Stimulated activated memory B cell treated with anti-CD40 and anti-IgM and Interleukin-4, amounts not matched to agents 10 μg/mL and 1 μg/mL and 100 μg/mL, for 72 hours (primary cell): ENCODE measurements at regions not wholly inside any gene's neighbourhood (a gene's known extent, or its start where the extent isn't known, plus 50 kb on each side); places are given as distances from the start of the nearest gene placed in this dataset.

ENCODE experiments used
- ATAC-seq: fragments of 150-1000 bp; cut with Tn5 transposase; 2 replicates; pipeline ENCODE4 v1.10.0; 2021
- H3K27ac Mint-ChIP-seq: one replicate; pipeline ENCODE4 v1.8.0; 2022; ENCODE audit warnings: mild to moderate bottlenecking, mixed read lengths
- H3K27me3 Mint-ChIP-seq: one replicate; pipeline ENCODE4 v1.8.0; 2022; ENCODE audit warnings: mixed read lengths
- H3K36me3 Mint-ChIP-seq: one replicate; pipeline ENCODE4 v1.8.0; 2022; ENCODE audit warnings: mixed read lengths
- H3K4me1 Mint-ChIP-seq: one replicate; pipeline ENCODE4 v1.8.0; 2022; ENCODE audit warnings: mixed read lengths
- H3K4me3 Mint-ChIP-seq: one replicate; pipeline ENCODE4 v1.8.0; 2022; ENCODE audit warnings: mild to moderate bottlenecking, moderate library complexity, mixed read lengths
- H3K9me3 Mint-ChIP-seq: one replicate; pipeline ENCODE4 v1.8.0; 2022; ENCODE audit warnings: mixed read lengths

DNA sequence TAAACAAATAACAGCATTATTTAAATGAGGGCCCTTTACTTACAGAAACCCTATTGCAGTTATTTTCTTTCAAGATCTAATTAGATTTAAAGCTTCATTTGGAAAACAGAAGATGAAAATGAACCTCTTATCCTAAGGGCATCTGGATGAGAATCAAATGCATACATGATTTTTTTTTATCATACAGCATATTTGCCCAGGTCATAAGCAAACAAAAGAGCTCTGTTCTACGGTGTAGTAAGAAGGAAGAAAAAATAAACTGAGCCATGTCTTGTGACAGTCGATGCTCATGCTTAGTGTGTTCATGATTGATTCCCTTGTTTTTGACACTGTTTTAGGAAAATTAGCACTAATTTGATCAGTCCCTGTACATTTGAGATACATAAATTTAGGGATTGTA, 202.6 kb upstream of the RNF32 start:
- Mint-ChIP-seq H3K27ac (no peak overlapping the region), H3K4me1 (no peaks in the 10 kb centered on the region)
- no peak for ATAC-seq

GRCh38 chr7:156437021-156437614, 203.5 kb upstream of the RNF32 start:
- no peak for ATAC-seq
- H3K27me3 Mint-ChIP-seq = peaks cover 31% of the 10 kb centered on the region
- H3K4me3 Mint-ChIP-seq = no peak overlapping the region
- H3K4me1 Mint-ChIP-seq = no peaks in the 10 kb centered on the region
- H3K36me3 Mint-ChIP-seq = no peaks in the 10 kb centered on the region
- H3K9me3 Mint-ChIP-seq = no peaks in the 10 kb centered on the region
- H3K27ac Mint-ChIP-seq = no peak overlapping the region

More for the DNA sequence above, 202.6 kb upstream of the RNF32 start:
- H3K9me3 Mint-ChIP-seq = no peaks in the 10 kb centered on the region
- H3K4me3 Mint-ChIP-seq = no peak overlapping the region
- H3K27me3 Mint-ChIP-seq = peaks cover 31% of the 10 kb centered on the region
- no peaks in the 10 kb centered on the region for H3K36me3 Mint-ChIP-seq

DNA sequence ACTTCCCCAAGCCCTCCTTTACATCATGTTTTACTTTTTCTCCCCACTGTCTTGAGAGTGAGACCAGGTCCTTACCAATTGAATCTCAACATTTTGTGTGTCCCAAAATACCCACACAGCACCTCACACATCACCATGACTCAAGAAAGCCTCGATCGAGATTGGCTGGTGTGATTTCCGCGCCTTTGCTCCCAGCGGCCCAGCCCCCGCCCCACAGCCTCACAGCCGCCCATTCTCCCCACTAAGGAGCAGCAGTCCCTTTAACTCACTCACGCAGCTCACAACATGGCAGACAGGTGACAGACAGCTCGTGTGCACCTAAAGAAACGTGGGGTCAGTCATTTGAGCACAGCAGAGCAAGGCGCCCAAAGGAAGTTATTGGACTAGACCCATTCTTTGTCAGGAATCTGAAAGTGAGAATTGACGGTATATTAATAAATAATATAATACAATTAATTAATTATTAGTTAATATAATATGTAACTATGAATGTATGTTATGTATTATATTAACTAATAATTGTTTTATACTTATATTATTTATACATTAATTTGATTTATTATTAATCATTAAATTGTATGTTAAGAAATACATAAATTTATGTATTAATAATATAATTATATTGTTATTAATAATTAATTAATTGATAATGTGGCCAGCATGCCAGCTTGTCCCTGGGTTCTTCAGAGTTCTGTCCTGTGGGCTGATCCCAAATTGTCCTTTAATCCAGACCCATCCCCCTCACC, 204.9 kb upstream of the RNF32 start:
- no peak for ATAC-seq
- H3K4me3 Mint-ChIP-seq = no peak overlapping the region
- H3K27me3 Mint-ChIP-seq = peaks cover 27% of the 10 kb centered on the region
- H3K4me1 Mint-ChIP-seq = no peaks in the 10 kb centered on the region
- no peaks in the 10 kb centered on the region for H3K9me3 Mint-ChIP-seq
- no peaks in the 10 kb centered on the region for H3K36me3 Mint-ChIP-seq
- H3K27ac Mint-ChIP-seq = no peak overlapping the region

DNA sequence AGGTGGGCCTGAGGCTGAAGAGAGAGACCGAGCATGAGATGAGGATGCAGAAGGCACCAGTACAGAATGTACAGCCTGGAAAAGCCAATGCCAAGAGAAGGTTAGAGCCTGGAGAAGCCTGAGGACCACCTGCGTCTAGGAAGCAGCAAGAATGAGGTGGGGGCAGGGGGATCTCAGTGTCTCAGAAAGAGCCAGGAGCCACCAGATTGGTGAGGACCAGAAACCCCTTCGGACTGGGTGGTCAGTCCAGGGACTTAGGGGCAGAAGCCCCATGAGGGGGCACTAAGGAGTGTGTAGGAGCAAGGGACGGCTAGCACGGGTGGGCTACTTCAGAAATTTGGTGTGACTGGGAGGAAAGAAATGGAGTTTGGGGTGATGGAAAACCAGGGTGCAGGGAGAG, 205.9 kb upstream of the RNF32 start:
- ATAC-seq = no peak
- H3K4me1 Mint-ChIP-seq = no peaks in the 10 kb centered on the region
- peaks cover 21% of the 10 kb centered on the region for H3K27me3 Mint-ChIP-seq
- H3K9me3 Mint-ChIP-seq = no peaks in the 10 kb centered on the region
- H3K27ac Mint-ChIP-seq = no peak overlapping the region
- H3K36me3 Mint-ChIP-seq = no peaks in the 10 kb centered on the region
- no peak overlapping the region for H3K4me3 Mint-ChIP-seq

- Mint-ChIP-seq H3K36me3 (no peaks in the 10 kb centered on the region), H3K27me3 (peaks cover 25% of the 10 kb centered on the region), H3K4me1 (no peaks in the 10 kb centered on the region), H3K4me3 (no peak overlapping the region), H3K27ac (no peak overlapping the region), H3K9me3 (no peaks in the 10 kb centered on the region)
- no peak for ATAC-seq
Measured at GRCh38 chr7:156432018-156432417, 208.6 kb upstream of the RNF32 start.

DNA sequence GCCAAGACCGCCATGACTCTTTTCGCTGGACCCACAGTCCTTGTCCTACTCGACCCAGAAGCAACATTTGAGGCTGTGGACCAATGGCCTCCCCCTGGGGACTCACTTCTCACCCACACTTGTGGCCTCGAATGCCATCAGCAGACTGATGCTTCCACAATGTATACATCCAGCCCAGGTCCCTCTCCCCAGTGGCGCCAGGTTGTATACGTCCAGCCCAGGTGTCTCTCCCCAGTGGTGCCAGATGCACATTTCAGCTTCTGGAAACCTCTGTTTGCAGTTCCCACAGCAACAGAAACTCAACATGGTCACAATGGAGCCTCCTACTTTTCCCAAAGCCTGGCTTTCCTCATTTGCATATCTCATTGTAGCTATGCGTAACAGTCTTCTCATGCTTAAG, 210.5 kb upstream of the RNF32 start:
- H3K36me3 Mint-ChIP-seq = no peaks in the 10 kb centered on the region
- no peak for ATAC-seq
- H3K27me3 Mint-ChIP-seq = peaks cover 37% of the 10 kb centered on the region
- H3K4me1 Mint-ChIP-seq = no peaks in the 10 kb centered on the region
- H3K27ac Mint-ChIP-seq = no peak overlapping the region
- no peaks in the 10 kb centered on the region for H3K9me3 Mint-ChIP-seq
- H3K4me3 Mint-ChIP-seq = no peak overlapping the region

DNA sequence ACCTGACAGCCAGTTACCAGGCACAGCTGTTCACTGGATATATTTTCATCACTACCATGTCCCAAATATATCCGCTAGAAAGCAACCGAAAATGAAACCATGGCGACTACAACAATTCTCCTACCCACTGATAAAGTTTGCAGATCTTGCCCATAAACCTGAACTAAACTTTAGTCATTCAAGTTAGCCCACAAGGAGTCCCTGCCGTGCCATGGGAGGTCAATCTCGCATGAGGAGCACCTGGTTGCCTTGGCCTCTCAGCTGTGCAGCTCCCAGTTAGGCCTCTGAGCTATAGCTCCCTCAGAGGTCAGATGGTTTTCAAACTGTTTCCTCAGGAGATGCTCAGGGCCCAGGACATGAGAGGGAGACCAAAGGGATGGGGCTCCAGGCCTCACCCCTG, 211.1 kb upstream of the RNF32 start:
- H3K36me3 Mint-ChIP-seq = no peaks in the 10 kb centered on the region
- no peak overlapping the region for H3K27ac Mint-ChIP-seq
- no peak for ATAC-seq
- peaks cover 41% of the 10 kb centered on the region for H3K27me3 Mint-ChIP-seq
- H3K4me1 Mint-ChIP-seq = no peaks in the 10 kb centered on the region
- H3K4me3 Mint-ChIP-seq = no peak overlapping the region
- no peaks in the 10 kb centered on the region for H3K9me3 Mint-ChIP-seq

DNA sequence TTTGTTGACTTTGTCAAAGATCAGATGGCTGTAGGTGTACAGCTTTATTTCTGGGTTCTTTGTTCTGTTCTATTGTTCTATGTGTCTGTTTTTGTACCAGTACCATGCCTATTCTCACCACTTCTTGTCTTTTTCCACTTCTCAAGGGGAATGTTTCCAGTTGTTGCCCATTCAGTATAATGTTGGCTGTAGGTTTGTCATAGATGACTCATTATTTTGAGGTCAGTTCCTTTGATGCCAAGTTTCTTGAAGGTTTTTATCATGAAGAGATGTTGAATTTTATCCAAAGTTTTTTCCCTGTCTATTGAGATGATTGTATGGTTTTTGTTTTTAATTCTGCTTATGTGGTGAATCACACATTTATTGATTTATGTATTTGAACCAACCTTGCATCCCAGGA, 216.7 kb upstream of the RNF32 start:
- H3K4me3 Mint-ChIP-seq = no peak overlapping the region
- peaks cover 12% of the 10 kb centered on the region for H3K9me3 Mint-ChIP-seq
- no peaks in the 10 kb centered on the region for H3K36me3 Mint-ChIP-seq
- H3K27ac Mint-ChIP-seq = no peak overlapping the region
- H3K27me3 Mint-ChIP-seq = peaks cover 39% of the 10 kb centered on the region
- H3K4me1 Mint-ChIP-seq = no peaks in the 10 kb centered on the region
- no peak for ATAC-seq

DNA sequence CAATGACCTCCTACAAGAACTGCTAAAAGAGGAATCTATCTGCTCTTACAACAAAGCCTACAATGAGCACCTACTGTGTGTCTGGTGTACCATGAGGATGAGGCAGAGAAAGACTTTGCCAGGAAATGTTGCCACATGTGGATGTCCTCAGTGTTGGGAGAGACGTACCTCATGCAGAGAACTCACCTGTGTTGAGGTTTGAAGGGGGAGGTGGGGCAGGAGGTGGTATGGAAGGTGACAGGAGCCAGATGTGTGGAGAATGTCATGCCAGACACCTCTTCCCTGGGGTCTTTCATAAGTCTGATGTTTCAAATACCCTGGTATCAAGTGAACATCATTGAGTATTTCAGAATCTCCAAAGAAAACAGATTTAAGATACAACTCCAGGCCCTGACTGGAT, 220.1 kb upstream of the RNF32 start:
- H3K27ac Mint-ChIP-seq = no peak overlapping the region
- ATAC-seq = no peak
- peaks cover 12% of the 10 kb centered on the region for H3K9me3 Mint-ChIP-seq
- H3K36me3 Mint-ChIP-seq = no peaks in the 10 kb centered on the region
- H3K27me3 Mint-ChIP-seq = peaks cover 39% of the 10 kb centered on the region
- H3K4me3 Mint-ChIP-seq = no peak overlapping the region
- H3K4me1 Mint-ChIP-seq = no peaks in the 10 kb centered on the region

- H3K4me3 Mint-ChIP-seq = no peak overlapping the region
- no peak for ATAC-seq
- H3K27ac Mint-ChIP-seq = no peak overlapping the region
- no peaks in the 10 kb centered on the region for H3K36me3 Mint-ChIP-seq
- H3K27me3 Mint-ChIP-seq = peaks cover 37% of the 10 kb centered on the region
- H3K4me1 Mint-ChIP-seq = no peaks in the 10 kb centered on the region
- H3K9me3 Mint-ChIP-seq = peaks cover 12% of the 10 kb centered on the region
Measured at GRCh38 chr7:156419782-156420181, 220.8 kb upstream of the RNF32 start.

DNA sequence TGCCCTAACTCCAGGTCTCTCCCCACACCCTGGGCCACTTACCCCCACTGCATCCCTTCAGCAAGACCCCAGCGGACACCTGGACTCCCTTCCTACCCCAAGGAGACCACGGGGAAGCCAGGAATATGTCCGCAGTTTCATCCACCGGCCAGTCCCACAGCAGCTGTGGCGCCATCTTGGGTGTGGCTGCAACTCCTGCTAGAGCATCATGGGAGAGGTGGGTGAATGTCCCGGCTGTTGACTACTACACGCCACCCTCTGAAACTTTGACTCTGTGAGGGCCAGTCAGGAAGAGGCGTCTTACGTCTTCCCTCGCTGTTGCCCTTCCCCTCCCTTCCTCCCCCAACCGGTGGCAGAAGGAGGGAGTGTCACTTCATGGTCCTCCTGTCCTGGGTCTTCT, 238.3 kb upstream of the RNF32 start:
- H3K4me1 Mint-ChIP-seq = no peaks in the 10 kb centered on the region
- H3K36me3 Mint-ChIP-seq = no peaks in the 10 kb centered on the region
- H3K27ac Mint-ChIP-seq = no peak overlapping the region
- ATAC-seq = no peak
- no peaks in the 10 kb centered on the region for H3K9me3 Mint-ChIP-seq
- H3K27me3 Mint-ChIP-seq = peaks cover 8% of the 10 kb centered on the region
- no peak overlapping the region for H3K4me3 Mint-ChIP-seq

DNA sequence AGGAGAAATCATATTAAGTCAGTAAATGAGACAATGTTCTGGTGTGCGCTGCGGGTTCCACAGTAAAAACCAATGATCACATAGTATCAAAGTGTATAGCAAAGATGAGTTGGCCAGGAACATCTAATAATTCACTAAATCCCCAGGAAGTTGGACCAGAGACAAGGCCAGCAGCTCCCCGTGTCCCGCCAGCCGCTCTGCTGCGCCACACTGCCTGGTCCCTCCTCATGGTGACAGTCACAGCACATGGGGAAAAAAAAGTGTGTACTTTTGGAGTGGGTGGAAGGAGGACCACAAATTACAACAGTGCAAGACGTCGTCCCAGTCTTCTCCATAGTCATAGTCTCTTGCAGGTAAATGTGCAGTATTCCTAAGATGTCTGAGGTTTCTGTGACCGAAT, 239.0 kb upstream of the RNF32 start:
- ATAC-seq = no peak
- Mint-ChIP-seq H3K4me3 (no peak overlapping the region), H3K9me3 (no peaks in the 10 kb centered on the region), H3K4me1 (no peaks in the 10 kb centered on the region), H3K27ac (no peak overlapping the region), H3K27me3 (peaks cover 8% of the 10 kb centered on the region), H3K36me3 (no peaks in the 10 kb centered on the region)

GRCh38 chr7:156400046-156400445, 240.5 kb upstream of the RNF32 start:
- no peak for ATAC-seq
- no peak overlapping the region for H3K27ac Mint-ChIP-seq
- no peaks in the 10 kb centered on the region for H3K9me3 Mint-ChIP-seq
- no peak overlapping the region for H3K4me3 Mint-ChIP-seq
- H3K27me3 Mint-ChIP-seq = peaks cover 8% of the 10 kb centered on the region
- H3K36me3 Mint-ChIP-seq = no peaks in the 10 kb centered on the region
- no peaks in the 10 kb centered on the region for H3K4me1 Mint-ChIP-seq

GRCh38 chr7:156397249-156397648, 243.3 kb upstream of the RNF32 start:
- no peaks in the 10 kb centered on the region for H3K36me3 Mint-ChIP-seq
- no peak overlapping the region for H3K4me3 Mint-ChIP-seq
- H3K27me3 Mint-ChIP-seq = peaks cover 8% of the 10 kb centered on the region
- peaks cover under 1% of the 10 kb centered on the region for H3K9me3 Mint-ChIP-seq
- ATAC-seq = no peak
- H3K4me1 Mint-ChIP-seq = no peaks in the 10 kb centered on the region
- no peak overlapping the region for H3K27ac Mint-ChIP-seq

- Mint-ChIP-seq H3K4me3 (no peak overlapping the region), H3K9me3 (peaks cover 14% of the 10 kb centered on the region), H3K36me3 (no peaks in the 10 kb centered on the region), H3K27ac (no peak overlapping the region), H3K27me3 (peaks cover 26% of the 10 kb centered on the region), H3K4me1 (no peaks in the 10 kb centered on the region)
- peak; percentile 39 for ATAC-seq
Measured at GRCh38 chr7:156389116-156389692, 251.4 kb upstream of the RNF32 start.

DNA sequence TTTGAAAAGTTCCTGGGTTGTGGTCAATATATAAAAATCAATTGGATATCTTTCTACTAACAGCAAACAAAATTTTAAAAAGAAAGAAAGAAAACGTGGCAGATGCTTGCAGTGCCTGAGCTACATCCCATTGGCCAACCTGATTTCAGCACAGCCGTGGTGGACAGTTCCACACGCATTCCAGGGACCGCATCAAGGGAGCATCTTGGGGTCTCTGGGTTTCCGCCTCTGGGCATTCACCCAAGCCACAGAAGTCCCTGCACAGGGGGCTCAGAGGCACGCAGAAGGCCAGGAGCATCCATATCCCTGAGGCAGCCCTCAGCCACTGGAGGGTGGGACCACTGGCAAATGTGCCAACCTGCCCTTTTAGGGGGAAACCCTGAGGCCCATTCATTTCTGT, 254.5 kb upstream of the RNF32 start:
- Mint-ChIP-seq H3K36me3 (no peaks in the 10 kb centered on the region), H3K4me1 (no peaks in the 10 kb centered on the region), H3K27ac (no peak overlapping the region), H3K9me3 (peaks cover 4% of the 10 kb centered on the region), H3K27me3 (peaks cover 35% of the 10 kb centered on the region), H3K4me3 (no peak overlapping the region)
- no peak for ATAC-seq
